Superior temporal gyrus (tissue), 1 donor: ENCODE measurements at regions not wholly inside any gene's neighbourhood (a gene's known extent, or its start where the extent isn't known, plus 50 kb on each side); places are given as distances from the start of the nearest gene placed in this dataset.

Experiments used
- DNase-seq: peaks from one replicate; pipeline ENCODE4 v3.0.0-alpha.2; 2016; ENCODE audit errors: extremely low spot score

DNA sequence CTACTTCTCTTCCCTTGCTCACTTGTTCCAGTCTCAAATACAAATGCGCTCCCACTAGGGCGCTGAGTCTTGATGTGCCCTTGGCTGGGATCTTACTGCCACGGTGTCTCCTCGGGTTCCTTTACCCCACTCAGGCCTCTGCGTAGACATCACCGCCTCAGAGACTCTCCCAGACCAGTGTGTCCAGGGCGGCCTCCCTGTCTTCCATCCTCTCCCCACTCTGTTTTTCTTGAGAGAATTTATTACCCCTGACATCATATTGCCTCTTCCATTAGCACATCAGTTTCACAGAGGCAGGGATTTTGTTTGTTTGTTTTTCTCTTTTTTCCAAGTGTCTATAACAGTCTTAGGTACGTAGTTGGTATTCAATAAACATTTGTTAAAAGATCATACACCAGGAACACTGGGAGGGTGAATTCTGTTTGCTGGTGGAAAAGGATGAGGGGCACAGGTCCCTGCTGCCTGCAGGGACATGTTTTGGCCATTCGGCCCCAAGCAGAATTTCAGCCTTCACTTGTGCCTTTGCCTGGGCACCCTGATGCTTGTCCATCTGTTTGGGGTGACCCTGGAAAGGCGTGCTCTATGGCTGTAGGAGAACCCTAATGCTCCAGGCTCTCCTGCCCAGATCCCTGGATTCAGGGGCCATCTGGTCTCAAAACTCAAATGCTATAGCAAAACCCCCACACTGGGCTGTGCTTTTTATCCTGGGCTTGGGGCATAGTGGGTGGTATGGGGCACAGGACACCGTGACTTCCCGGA, 55.0 kb downstream of the RPL37A start:
- no peak for DNase-seq

DNA sequence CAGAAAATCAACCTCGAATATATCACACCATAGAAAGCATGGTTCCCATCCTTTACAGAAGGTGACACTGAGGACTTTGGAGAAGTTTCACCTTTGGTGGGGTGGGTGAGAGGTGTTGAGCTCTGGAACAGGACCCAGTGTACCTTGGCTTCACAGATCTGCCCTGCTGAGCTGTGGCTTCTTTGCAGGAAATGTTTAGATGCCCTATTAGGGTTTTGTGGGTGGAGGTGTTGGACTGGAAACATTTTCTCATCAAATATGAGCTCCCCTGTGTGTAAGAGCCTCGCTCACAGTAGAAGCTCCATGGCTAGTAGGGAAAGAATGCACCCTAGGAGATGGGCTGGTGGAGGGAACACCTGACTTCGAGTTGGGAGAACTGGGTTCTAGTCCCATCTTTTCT, 55.6 kb downstream of the RPL37A start:
- no peak for DNase-seq

DNA sequence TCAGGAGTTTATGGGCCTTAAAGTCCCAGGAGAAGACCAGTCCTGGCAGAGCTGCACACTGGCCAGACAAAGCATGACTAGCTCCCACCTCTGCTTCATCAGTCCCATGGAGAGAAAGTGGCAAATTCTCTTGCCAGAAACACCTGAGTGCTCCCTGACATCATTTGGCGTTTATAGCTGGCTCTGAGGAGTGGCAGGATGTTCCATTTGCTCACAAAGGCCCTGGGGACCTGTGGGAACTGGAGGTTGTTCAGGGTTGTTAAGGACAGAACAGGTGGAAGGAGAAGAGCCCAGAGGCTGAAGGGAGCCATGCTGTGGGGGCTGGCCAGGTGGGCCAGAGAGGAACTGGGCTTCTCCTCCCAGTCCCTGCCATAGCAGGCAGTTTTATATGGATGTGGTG, 56.1 kb downstream of the RPL37A start:
- no peak for DNase-seq

DNA sequence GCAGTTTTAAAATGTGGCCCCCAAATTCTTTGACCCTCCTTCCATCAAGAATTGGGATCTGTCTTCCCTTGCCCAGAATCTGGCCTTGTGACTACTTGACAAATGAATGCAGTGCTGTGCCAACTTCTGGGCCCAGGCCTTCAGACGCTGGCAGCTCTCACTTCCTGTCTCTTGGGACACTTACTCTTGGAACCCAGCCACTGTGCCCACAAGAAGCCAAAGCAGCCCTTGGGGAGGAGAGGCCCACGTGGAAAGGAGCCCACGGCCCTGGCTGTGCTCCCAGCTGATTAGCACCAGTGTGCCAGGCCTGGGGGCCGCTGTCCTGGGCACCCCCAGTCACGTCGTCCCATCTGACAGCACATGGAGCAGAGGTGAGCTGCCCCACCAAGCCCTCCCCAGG, 56.6 kb downstream of the RPL37A start:
- DNase-seq: peak; percentile 67

- DNase-seq: no peak
Measured at GRCh38 chr2:216556202-216556601, 57.6 kb downstream of the RPL37A start.

GRCh38 chr2:216557413-216557812, 58.8 kb downstream of the RPL37A start:
- no peak for DNase-seq

DNA sequence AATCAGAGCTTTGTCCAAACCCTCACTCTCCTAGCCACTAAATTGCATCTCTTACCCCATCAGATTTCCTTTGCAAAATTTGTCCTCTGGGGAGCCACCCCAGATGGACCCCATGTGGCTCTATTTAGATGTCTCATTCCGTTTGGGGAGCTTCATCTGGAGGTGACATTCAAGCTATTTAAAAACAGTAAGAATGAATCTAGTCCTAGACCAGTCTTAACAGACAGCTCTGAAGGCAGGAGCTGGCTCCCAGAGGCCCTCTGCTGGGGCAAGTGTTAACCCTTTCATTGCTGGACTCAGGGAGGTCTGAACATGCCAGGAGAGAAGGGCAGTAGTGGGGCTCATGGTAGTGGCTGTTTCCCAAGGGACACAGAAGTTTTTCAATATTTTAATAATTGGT, 59.2 kb downstream of the RPL37A start:
- DNase-seq: no peak

GRCh38 chr2:216559625-216560156, 61.0 kb downstream of the RPL37A start:
- DNase-seq: no peak

DNA sequence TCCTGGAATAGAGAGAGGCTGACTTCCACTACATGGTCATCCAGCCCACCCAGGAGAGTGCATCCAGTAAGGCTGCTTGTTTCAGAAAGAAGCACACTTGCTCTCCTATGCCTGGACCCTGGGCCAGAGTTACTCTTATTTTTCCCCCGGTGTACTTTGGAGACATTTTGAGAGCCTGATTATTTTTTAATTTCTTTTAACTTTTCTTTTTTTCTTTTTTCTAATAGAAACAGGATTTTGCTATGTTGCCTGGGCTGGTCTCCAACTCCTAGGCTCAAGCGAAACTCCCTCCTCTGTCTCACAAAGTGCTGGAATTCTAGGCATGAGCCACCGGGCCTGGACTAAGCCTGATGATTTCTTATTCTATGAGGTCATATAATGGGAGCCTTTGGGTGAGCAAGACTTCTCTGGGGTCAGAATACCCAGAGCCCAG, 62.2 kb downstream of the RPL37A start:
- no peak for DNase-seq

DNA sequence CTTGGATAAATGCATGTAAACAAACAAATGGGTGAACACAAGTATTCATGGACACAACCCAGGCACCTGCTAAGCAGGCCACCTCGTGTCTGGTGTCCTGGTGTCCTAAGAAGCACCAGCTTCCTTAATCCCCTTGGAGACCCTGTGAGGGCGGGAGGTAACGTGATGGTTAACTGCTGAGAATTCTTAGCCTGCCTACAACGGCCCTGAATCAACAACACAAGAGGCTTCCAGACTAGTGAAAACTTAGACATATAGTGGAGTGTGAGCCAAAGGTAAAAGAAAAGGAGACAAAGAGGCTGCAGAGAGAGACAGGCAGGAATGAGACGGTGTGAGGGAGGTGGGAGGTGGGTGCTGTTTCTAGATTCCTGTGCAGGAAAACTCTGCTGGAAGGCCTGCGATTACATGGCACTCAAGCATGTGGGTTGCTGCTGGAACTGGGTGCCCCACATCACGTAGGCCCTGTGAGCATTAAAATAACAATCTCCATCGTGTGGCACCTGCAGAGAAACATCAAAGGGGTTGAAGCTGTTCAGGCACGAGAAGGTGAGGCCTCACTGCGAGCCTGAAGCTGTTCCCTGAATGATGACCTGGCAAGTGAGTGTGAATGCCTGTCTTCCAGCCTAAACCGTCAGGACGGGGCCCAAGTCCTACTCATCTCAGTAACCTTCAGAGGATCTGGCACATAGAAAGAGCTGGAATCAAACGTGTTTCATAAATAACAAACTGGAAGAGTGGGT, 64.2 kb downstream of the RPL37A start:
- DNase-seq: no peak

DNA sequence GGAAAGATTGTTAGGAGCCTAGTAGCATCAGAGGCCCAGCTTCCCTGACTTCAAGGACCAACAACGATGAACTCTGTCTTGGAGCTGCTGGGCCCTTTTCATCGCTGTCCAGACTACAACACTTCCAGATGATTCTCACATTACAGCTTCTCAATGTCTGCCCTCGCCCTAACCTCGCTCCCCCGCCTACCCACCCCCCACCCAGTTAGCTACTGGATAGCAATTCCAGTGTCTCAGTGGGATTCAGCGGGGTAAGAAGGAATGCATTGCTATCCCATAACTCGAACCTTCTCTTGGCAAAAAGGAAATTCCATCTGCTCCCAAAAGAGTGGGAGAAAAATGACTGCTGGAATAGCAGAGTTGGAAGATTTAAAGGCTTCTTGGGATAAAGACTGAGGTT, 65.0 kb downstream of the RPL37A start:
- DNase-seq: no peak

GRCh38 chr2:216564611-216565010, 66.0 kb downstream of the RPL37A start:
- no peak for DNase-seq

GRCh38 chr2:216565956-216566355, 67.3 kb upstream of the IGFBP2 start:
- no peak for DNase-seq

DNA sequence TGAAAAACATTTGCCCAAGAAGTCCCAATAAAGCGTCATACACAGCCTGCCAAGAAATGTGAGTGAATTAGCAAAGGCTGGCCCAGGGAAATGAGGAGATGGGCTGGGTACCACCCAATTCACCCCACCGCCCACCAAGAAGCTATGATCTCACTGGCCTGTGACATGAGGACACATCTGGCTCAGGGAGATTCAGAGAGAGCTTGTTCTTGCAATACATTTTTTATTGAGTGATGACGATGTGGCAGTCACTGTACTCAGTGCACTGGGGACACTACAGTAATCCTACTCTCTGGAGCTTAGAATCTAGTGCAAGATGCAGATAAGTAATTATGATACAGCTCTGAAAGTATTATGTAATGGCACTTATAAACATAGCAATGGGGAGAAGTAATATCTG, 64.6 kb upstream of the IGFBP2 start:
- no peak for DNase-seq

- DNase-seq: no peak
Measured at GRCh38 chr2:216569765-216570164, 63.5 kb upstream of the IGFBP2 start.

GRCh38 chr2:216570357-216570756, 62.9 kb upstream of the IGFBP2 start:
- DNase-seq: no peak

- DNase-seq: no peak
Measured at GRCh38 chr2:216571178-216571908, 61.9 kb upstream of the IGFBP2 start.

GRCh38 chr2:216571909-216572513, 61.2 kb upstream of the IGFBP2 start:
- no peak for DNase-seq

GRCh38 chr2:216572582-216573578, 60.3 kb upstream of the IGFBP2 start:
- DNase-seq: no peak

- DNase-seq: no peak
Measured at GRCh38 chr2:216574046-216574445, 59.2 kb upstream of the IGFBP2 start.

GRCh38 chr2:216574586-216574985, 58.6 kb upstream of the IGFBP2 start:
- no peak for DNase-seq
